GM12864 (cell line): ENCODE measurements at regions not wholly inside any gene's neighbourhood (a gene's known extent, or its start where the extent isn't known, plus 50 kb on each side); places are given as distances from the start of the nearest gene placed in this dataset.

Source experiments
- DNase-seq: peaks from one replicate; pipeline ENCODE4 v3.0.0-alpha.2; 2011; ENCODE audit warnings: low read depth
- H3K4me3 ChIP-seq: 2 replicates; pipeline ENCODE4 v1.5.1; 2011; ENCODE audit warnings: mild to moderate bottlenecking, low read depth, low read length, control low read depth
- TF ChIP-seq, protein P1 (sequence below): IDR thresholded peaks from 2 replicates; pipeline ENCODE4 v1.5.1; 2011; ENCODE audit warnings: low read depth, mild to moderate bottlenecking, moderate library complexity, low read length, control low read depth, inconsistent platforms; ENCODE audit errors: missing control alignments

DNA sequence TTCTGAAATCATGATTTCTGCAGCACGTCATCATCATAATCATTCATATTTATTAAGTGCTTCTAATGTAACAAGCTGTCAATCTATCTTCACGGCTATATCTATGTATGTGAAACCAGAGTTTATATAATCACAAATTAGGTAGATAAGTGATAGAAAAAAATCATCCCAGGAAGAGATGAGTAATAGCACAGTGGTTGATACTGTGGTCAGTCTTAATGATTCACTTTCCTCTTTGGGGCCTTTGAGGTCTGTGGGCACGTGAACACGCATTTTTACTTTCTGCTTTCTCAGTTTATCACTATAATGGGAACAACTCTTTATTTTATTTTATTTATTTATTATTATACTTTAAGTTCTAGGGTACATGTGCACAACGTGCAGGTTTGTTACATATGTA is 265.9 kb upstream of the NOVA1 start:
- no peak overlapping the region for H3K4me3 ChIP-seq
- TF ChIP-seq, protein P1, sequence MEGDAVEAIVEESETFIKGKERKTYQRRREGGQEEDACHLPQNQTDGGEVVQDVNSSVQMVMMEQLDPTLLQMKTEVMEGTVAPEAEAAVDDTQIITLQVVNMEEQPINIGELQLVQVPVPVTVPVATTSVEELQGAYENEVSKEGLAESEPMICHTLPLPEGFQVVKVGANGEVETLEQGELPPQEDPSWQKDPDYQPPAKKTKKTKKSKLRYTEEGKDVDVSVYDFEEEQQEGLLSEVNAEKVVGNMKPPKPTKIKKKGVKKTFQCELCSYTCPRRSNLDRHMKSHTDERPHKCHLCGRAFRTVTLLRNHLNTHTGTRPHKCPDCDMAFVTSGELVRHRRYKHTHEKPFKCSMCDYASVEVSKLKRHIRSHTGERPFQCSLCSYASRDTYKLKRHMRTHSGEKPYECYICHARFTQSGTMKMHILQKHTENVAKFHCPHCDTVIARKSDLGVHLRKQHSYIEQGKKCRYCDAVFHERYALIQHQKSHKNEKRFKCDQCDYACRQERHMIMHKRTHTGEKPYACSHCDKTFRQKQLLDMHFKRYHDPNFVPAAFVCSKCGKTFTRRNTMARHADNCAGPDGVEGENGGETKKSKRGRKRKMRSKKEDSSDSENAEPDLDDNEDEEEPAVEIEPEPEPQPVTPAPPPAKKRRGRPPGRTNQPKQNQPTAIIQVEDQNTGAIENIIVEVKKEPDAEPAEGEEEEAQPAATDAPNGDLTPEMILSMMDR = no peak
- no peak for DNase-seq

DNA sequence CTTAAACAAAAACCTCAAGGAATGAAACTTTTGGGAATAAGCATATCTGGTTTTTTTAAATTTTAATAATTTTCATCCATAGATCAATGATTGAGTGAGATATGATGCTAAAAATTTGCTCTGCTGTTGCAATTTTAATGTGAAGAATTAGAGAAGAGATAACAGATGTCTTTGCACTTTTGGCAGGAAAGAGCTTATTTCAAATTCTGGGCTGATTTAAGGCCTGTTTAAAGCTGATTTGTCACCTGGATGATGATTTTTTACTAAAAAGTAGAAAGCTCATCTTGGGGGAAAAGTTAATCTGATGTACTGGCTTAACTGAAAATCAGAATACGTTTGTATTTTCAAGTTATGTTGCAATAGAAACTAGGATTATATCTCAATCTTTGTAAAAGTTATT is 268.9 kb upstream of the NOVA1 start:
- TF ChIP-seq, protein P1 = no peak
- no peak for DNase-seq
- H3K4me3 ChIP-seq = no peak overlapping the region

DNA sequence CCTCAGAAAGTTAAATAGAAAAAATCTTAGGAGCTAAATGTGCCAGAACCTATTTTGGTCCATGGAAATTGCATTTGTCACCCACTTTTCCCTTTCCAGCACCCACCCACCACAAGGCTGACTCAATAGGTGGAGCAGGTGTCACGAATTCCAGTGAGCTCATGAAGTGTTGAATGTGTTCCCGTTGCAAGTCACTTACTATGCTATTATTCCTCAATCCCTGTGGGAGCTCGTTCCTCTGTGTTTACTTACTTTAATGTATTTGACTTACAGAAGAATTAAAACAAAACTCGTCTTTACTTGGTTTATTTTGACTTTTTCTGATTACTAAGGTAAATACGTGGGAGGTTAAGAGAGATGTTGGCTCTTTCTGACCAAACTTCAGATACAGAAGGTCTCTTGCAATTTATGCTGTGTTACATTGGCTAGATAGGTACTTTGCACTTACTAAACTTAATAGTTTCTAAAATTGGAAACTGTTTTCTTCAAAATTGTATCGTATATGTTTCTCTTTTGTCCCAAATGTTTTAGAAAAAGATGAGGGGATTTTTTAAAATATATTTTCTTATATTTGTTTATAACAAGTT is 269.4 kb upstream of the NOVA1 start:
- H3K4me3 ChIP-seq = no peak overlapping the region
- DNase-seq = no peak
- TF ChIP-seq, protein P1 = no peak

DNA sequence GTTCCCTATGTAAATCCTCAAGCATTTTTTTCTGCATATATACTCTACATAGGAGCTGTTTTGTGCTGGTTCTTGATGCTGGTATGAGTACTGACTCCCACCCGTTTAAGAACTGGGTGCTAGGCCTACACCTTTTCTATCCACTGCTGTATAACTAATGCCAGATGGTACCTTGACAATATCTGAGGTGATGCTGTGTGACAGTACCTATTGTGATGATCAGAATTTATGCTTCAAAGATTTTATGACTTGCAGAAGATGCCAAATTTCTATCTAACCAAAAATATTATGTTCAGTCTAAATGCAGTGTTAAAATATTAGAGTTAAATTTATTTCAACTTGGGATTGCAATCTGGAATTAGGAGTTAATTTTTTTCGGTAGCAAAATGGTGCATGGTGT is 272.3 kb upstream of the NOVA1 start:
- no peak overlapping the region for H3K4me3 ChIP-seq
- TF ChIP-seq, protein P1 = no peak
- DNase-seq = no peak

DNA sequence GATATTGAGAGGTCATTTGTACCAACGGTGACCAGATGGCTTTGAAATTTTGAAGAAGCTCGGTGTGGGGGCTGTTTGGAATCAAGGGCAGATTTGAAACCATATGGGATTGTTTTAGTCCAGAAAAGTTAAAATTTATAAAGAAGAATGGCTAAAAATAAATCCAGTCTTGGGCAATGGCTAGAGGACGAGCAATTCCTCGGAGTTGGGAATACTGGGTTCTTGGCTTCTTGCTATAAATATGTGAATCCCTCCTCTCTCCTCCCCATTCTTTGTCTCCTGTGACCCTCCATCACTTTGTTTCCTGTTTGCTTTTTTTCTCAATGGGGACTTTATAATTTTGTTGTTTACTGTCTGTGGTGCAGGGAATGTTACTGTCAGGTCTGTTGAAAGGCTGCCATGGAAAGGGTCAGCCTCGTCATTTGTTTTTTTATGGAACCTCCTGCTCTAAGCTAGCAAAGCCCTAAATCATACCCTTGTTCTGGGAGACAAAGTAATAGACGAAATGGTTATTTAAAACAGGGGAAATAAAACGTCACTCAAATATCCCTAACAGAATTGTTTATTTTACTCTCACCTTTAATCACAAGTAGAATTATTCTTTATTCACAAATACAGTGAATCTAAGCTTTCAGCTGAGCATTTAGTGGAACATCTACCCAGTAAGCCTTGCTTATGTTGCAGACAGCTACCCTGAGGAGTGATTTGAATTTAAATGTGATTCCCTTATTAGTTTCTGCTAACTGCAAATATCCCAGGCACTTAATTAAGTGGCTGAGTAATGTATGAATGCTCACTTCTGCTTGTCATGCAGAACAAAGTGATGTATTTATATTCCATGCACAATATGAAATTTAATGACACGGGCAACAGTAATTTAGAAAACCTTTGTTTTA is 273.1 kb upstream of the NOVA1 start:
- H3K4me3 ChIP-seq = no peak overlapping the region
- DNase-seq = no peak
- TF ChIP-seq, protein P1 = no peak

DNA sequence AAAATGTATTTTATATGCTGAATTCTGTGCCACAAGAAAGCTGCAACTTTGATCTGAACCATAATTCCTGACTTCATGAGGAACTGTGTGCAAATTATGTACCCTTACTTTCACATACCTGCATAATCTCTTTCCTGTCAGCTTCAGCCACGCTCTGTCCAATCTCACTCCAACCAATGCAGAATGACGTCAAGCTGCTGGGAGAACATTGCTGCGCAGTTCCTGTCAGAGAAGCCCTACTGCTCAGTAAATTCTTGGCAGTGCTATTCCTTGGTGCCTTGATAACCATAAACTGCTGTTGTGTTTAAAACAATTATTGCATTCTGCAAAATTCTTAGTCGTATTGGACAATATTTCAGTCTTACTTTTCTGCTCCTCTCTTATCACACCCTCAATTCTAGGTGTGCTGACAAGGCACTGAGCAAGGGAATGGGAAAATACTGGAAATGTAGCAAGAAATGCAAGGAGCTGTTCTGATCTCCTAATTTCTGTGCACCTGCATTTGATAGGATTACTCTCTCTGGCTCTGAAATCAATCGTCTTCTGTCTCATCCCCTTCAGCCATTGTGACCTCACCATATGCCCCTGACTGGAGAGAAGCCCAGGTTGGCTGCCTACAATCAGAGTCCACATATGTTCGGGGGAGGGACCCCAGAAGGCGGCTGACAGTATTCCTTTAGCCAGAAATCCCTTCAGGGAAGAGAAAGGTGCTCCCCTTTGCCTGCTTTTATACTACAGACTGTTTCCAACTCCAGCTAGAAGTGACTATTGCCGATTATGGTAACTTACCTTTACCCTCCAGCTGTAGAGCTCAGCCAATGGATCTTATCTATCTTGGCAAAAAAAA is 274.9 kb upstream of the NOVA1 start:
- H3K4me3 ChIP-seq = no peak overlapping the region
- no peak for DNase-seq
- TF ChIP-seq, protein P1 = no peak
